Ascending aorta (tissue), 2 donors: ENCODE measurements at regions not wholly inside any gene's neighbourhood (a gene's known extent, or its start where the extent isn't known, plus 50 kb on each side); places are given as distances from the start of the nearest gene placed in this dataset.

Experiments used
- DNase-seq, 2 donors: peaks; one replicate each; pipeline ENCODE4 v3.0.0-alpha.2; 2019; ENCODE audit warnings: low spot score in 2 of 2
- H3K27ac ChIP-seq, 2 donors: fragments of 200-600 bp; sonication (generic); one replicate each; pipeline ENCODE4 v1.5.1; 2016 to 2017; ENCODE audit warnings: mild to moderate bottlenecking in 1 of 2
- H3K27me3 ChIP-seq: fragments of 200-600 bp; sonication (generic); one replicate; pipeline ENCODE4 v1.5.1; 2017
- H3K36me3 ChIP-seq, 2 donors: fragments of 200-600 bp; sonication (generic); one replicate each; pipeline ENCODE4 v1.5.1; 2016
- H3K4me1 ChIP-seq, 2 donors: fragments of 200-600 bp; sonication (generic); one replicate each; pipeline ENCODE4 v1.5.1; 2016 to 2017; ENCODE audit warnings: mild to moderate bottlenecking in 1 of 2
- H3K4me3 ChIP-seq, 2 donors: fragments of 200-600 bp; sonication (generic); one replicate each; pipeline ENCODE4 v1.5.1; 2016 to 2017; ENCODE audit warnings: mild to moderate bottlenecking in 1 of 2
- H3K9me3 ChIP-seq, 2 donors: fragments of 200-600 bp; sonication (generic); one replicate each; pipeline ENCODE4 v1.5.1; 2016
- intact Hi-C: fragments of 100-400 bp; cut with DNase I; formaldehyde crosslinking; loops from one replicate; pipeline ENCODE4 v1.15.1; 2023
- TF ChIP-seq, protein P1 (sequence below), 3 experiments: fragments of 200-600 bp in 2 of 3; fragments of 450-650 bp in 1 of 3; sonication (generic) in 2 of 3; IDR thresholded peaks; one replicate each; pipeline ENCODE4 v1.5.1; 2016 to 2019; ENCODE audit warnings: antibody characterized with exemption in 3 of 3, mild to moderate bottlenecking in 1 of 3, moderate library complexity in 1 of 3

DNA sequence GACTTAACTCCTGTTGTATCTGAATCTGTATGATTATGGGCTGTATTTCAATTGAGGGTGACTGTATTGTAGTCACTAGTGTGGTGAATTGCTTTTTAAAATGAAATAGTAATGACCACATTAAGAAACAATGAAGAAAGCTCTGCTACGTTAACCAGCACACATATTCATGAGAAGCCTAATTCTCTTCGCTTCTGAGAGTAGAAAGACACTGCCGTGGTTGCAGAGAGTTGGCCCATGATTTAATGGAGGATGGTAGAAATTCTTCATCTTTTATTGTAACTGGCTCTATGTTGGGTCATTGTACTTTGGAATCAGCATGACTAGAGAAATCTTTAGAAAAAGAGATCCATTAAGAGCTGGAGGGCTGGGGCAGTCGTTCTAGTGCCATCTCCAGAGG, 451.5 kb downstream of the PCDH17 start:
- TF ChIP-seq, protein P1, sequence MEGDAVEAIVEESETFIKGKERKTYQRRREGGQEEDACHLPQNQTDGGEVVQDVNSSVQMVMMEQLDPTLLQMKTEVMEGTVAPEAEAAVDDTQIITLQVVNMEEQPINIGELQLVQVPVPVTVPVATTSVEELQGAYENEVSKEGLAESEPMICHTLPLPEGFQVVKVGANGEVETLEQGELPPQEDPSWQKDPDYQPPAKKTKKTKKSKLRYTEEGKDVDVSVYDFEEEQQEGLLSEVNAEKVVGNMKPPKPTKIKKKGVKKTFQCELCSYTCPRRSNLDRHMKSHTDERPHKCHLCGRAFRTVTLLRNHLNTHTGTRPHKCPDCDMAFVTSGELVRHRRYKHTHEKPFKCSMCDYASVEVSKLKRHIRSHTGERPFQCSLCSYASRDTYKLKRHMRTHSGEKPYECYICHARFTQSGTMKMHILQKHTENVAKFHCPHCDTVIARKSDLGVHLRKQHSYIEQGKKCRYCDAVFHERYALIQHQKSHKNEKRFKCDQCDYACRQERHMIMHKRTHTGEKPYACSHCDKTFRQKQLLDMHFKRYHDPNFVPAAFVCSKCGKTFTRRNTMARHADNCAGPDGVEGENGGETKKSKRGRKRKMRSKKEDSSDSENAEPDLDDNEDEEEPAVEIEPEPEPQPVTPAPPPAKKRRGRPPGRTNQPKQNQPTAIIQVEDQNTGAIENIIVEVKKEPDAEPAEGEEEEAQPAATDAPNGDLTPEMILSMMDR (IDR thresholded peaks at IDR 0.05): no peak
- Histone ChIP-seq H3K4me3 (no peak overlapping the region), H3K4me1 (no peaks in the 10 kb centered on the region), H3K36me3 (no peaks in the 10 kb centered on the region), H3K27me3 (no peaks in the 10 kb centered on the region), H3K9me3 (no peaks in the 10 kb centered on the region), H3K27ac (no peak overlapping the region)
- intact Hi-C loops: no loop called here
- DNase-seq: no peak

DNA sequence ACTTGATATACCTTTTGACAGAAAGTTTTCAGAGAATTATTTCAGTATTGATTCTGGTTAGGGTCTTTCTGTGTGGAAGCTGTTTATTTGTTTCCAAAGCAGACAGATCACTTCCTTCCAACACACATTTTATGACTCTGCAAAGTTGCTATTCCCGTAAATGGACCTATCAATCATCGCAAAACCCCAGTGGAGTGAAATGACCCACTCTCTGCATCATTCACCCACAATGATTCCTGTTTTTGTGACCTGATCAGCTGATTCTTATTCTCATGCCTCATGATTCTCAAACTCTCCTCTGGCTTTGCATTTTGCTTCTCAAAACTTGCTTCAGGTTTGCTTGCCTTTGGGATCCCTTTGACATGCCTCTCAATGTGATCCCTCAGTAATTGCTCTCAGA, 453.7 kb downstream of the PCDH17 start:
- Histone ChIP-seq H3K4me3 (no peak overlapping the region), H3K9me3 (no peaks in the 10 kb centered on the region), H3K27me3 (no peaks in the 10 kb centered on the region), H3K4me1 (no peaks in the 10 kb centered on the region), H3K36me3 (no peaks in the 10 kb centered on the region), H3K27ac (no peak overlapping the region)
- no peak for DNase-seq
- TF ChIP-seq, protein P1 (IDR thresholded peaks at IDR 0.05): no peak
- intact Hi-C loops: no loop called here

DNA sequence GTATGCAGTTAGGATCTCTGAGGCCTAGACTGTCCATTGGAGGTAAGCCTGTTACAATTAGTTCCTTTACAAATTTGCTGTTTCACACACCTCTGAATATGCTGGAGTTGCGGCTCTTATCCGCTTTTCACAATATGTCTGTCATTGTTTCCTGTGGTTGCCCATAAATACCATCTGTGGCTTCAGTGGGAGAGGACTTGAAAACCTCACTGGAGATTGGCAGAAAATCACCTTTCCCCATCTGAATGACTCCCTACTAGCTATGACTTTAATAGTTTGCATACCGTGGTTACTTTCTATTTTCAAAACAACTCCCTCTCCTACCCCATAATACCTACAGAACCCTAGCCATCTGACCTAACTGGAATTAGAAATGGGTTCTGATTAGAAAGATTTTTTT, 454.3 kb downstream of the PCDH17 start:
- Histone ChIP-seq H3K27ac (no peak overlapping the region), H3K36me3 (no peaks in the 10 kb centered on the region), H3K4me1 (no peaks in the 10 kb centered on the region), H3K27me3 (no peaks in the 10 kb centered on the region), H3K4me3 (no peak overlapping the region), H3K9me3 (no peaks in the 10 kb centered on the region)
- DNase-seq: no peak
- intact Hi-C loops: no loop called here
- TF ChIP-seq, protein P1 (IDR thresholded peaks at IDR 0.05): no peak

DNA sequence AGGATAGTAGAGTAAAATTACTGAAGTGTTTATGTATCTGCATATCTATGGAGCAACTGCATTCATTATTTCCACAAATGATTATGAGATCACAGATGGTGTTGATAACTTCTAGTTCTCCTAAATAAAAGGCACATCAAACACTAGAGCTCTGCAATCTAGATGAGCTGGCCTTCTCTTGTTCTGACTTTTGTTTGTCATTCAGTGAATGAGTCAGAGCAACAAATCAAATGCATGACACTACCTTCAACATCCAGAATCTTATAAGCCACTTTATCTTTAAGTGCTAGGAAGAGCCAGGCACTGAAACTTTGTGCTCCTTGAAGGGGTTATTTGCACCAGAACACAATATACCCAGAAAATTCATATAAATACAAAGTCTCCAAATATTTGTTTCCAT, 456.0 kb downstream of the PCDH17 start:
- TF ChIP-seq, protein P1 (IDR thresholded peaks at IDR 0.05): no peak
- H3K9me3 ChIP-seq: no peaks in the 10 kb centered on the region
- H3K27me3 ChIP-seq: no peaks in the 10 kb centered on the region
- H3K4me3 ChIP-seq: no peak overlapping the region
- no peak overlapping the region for H3K27ac ChIP-seq
- intact Hi-C loops: no loop called here
- no peak for DNase-seq
- no peaks in the 10 kb centered on the region for H3K36me3 ChIP-seq
- H3K4me1 ChIP-seq: no peaks in the 10 kb centered on the region

DNA sequence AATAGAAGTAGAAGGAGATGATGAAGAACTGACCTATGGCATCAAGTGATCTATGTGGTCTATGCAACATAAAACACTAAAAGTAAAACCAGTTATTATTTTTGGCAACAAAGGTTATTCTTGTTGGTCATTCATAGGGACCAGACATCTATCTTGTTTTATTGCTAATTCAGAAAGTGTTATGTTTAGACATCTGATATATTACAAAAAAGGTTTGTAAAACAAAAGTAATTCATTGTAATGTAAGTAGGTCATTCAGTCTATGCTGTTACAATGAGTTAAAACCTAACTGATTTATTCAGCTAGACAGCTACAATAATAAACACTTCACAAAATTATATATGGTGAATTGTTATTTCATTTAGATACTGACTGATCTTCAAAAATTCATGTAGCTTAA, 461.9 kb downstream of the PCDH17 start:
- DNase-seq: no peak
- TF ChIP-seq, protein P1 (IDR thresholded peaks at IDR 0.05): no peak
- H3K27ac ChIP-seq: no peak overlapping the region
- H3K36me3 ChIP-seq: no peaks in the 10 kb centered on the region
- no peak overlapping the region for H3K4me3 ChIP-seq
- no peaks in the 10 kb centered on the region for H3K9me3 ChIP-seq
- intact Hi-C loops: no loop called here
- H3K27me3 ChIP-seq: no peaks in the 10 kb centered on the region
- H3K4me1 ChIP-seq: no peaks in the 10 kb centered on the region

DNA sequence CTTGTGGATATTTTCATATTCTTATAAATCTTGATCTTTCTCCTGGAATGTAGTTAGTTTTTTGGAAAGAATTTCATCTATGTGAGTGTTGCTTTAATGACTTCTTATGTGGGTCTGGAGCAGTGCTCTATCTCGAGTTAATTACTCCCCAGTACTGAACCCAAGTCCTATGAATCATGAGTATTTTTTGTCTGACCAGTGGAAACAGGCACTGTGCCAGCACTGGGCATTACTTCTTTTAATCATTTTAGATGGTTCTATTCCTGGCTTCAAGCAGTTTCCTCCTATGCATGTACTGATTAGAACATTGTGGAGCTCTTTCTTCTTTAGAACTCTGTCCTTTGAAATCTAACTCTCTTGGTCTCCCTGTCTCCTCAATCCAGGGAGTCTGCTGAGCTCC, 466.3 kb downstream of the PCDH17 start:
- TF ChIP-seq, protein P1 (IDR thresholded peaks at IDR 0.05): no peak
- intact Hi-C loops: no loop called here
- Histone ChIP-seq H3K9me3 (no peaks in the 10 kb centered on the region), H3K4me1 (no peaks in the 10 kb centered on the region), H3K36me3 (no peaks in the 10 kb centered on the region), H3K27me3 (no peaks in the 10 kb centered on the region), H3K4me3 (no peak overlapping the region), H3K27ac (no peak overlapping the region)
- DNase-seq: no peak
